ENCODE measurements at regions not wholly inside any gene's neighbourhood (a gene's known extent, or its start where the extent isn't known, plus 50 kb on each side); places are given as distances from the start of the nearest gene placed in this dataset.

DNA sequence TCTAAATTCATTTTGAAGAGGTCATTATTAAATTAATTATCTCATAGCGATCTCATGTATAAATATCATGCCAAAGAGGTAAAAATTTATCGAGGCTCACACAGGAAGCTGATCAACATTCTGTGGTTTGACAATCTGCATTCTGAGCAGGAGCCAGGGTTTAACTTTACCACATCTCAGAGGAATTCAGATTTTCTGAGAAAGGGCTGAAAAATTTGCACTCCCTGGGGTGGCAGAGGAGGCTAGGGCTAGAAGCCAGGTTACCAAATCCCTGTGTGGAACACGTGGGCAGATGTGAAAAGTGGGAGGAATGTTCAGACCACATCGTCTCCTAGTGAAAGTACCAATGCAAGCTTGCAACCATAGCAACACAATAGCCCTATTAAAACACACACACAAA, 63.5 kb upstream of the CTLA4 start:
- H3K27ac ChIP-seq: no peak overlapping the region

DNA sequence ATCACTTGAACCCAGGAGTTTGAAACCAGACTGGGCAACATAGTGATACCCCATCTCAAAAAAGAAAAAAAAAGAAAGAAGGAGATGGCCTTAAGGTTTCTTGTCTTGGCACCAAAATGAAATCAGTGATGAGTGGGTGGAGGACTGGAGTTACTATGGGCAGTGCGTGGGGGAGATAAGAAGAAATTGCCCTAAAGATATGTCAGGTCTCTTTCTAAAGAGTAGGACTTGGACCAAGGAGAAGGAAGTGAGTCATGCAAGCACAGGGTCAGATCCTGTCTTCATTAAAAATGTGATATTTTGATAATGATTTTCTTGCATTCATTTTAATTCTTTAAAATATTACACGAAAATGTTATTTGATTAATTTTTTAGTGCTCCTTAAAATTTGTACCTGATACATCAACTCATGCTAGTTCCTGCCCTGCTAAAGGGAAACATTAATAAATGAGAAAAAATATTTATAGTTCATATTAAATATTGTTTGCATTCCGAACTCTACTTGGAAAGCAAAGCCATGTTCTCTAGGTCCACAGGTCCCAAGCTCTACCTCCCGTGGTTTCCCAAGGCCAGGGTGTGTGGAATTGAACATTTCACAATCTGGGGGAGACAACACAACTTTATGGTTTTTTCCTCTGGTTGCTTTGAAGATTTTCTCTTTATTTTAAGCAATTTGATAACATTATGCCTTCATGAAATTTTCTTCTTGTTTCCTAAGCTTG, 62.6 kb upstream of the CTLA4 start:
- H3K4me3 ChIP-seq: no peak overlapping the region
- no peak overlapping the region for H3K9ac ChIP-seq (ENCODE audit: low read depth in 2 of 2, low read length in 2 of 2)
- intact Hi-C loops (cut with DNase I): no loop called here

More for the DNA sequence above, 63.5 kb upstream of the CTLA4 start:
- Histone ChIP-seq H3K9ac (ENCODE audit: low read depth in 2 of 2, low read length in 2 of 2) (no peak overlapping the region), H3K4me1 (no peaks in the 10 kb centered on the region), H3K4me3 (no peak overlapping the region), H3K9me3 (no peaks in the 10 kb centered on the region), H3K27me3 (no peaks in the 10 kb centered on the region), H3K36me3 (no peaks in the 10 kb centered on the region)
- intact Hi-C loops (cut with DNase I): no loop called here
- TF ChIP-seq, protein P1, sequence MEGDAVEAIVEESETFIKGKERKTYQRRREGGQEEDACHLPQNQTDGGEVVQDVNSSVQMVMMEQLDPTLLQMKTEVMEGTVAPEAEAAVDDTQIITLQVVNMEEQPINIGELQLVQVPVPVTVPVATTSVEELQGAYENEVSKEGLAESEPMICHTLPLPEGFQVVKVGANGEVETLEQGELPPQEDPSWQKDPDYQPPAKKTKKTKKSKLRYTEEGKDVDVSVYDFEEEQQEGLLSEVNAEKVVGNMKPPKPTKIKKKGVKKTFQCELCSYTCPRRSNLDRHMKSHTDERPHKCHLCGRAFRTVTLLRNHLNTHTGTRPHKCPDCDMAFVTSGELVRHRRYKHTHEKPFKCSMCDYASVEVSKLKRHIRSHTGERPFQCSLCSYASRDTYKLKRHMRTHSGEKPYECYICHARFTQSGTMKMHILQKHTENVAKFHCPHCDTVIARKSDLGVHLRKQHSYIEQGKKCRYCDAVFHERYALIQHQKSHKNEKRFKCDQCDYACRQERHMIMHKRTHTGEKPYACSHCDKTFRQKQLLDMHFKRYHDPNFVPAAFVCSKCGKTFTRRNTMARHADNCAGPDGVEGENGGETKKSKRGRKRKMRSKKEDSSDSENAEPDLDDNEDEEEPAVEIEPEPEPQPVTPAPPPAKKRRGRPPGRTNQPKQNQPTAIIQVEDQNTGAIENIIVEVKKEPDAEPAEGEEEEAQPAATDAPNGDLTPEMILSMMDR (IDR thresholded peaks at IDR 0.05): no peak
- DNase-seq: no peak

DNA sequence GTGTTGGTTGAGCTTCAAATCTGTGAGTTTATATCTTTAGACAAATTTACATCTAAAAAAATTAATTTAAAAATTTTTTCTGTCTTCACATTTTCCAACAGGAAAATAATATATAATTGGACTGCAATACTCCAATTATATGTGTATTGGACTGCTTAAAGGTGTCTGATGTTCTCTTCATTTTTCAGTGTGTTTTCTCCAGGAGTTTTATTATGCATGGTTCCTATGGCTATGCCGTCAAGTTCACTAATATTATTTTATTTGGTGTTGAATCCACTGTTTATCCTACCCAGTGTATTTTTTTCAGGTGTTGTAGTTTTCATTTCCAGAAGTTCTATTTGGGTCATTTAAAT, 62.1 kb upstream of the CTLA4 start:
- TF ChIP-seq, protein P1 (IDR thresholded peaks at IDR 0.05): no peak
- no peak overlapping the region for H3K27ac ChIP-seq
- no peak for DNase-seq
- H3K9ac ChIP-seq (ENCODE audit: low read depth in 2 of 2, low read length in 2 of 2): no peak overlapping the region
- H3K4me1 ChIP-seq: no peaks in the 10 kb centered on the region
- intact Hi-C loops (cut with DNase I): no loop called here
- no peak overlapping the region for H3K4me3 ChIP-seq
- no peaks in the 10 kb centered on the region for H3K27me3 ChIP-seq
- H3K36me3 ChIP-seq: no peaks in the 10 kb centered on the region
- no peaks in the 10 kb centered on the region for H3K9me3 ChIP-seq

More for the DNA sequence above, 62.6 kb upstream of the CTLA4 start:
- TF ChIP-seq, protein P1 (IDR thresholded peaks at IDR 0.05): no peak
- Histone ChIP-seq H3K9me3 (no peaks in the 10 kb centered on the region), H3K27ac (no peak overlapping the region), H3K36me3 (no peaks in the 10 kb centered on the region), H3K27me3 (no peaks in the 10 kb centered on the region), H3K4me1 (no peaks in the 10 kb centered on the region)
- DNase-seq: no peak

DNA sequence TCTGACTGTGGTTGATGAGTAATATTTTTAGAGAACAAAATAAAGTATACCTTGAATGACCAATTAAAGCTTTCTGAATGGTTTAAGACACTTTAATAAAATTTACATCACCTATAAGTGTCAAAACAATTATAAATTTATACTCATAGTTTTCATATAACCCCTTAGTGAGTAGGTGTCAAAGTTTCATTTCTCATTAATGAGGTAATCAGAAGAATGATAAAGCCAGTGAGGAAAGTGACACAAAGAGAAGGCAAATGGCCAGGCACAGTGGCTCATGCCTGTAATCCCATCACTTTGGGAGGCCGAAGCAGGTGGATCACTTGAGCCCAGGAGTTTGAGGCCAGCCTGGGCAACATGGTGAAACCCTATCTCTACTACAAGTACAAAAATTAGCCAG, 60.8 kb upstream of the CTLA4 start:
- Histone ChIP-seq H3K4me1 (no peaks in the 10 kb centered on the region), H3K9ac (ENCODE audit: low read depth in 2 of 2, low read length in 2 of 2) (no peak overlapping the region), H3K4me3 (no peak overlapping the region), H3K9me3 (no peaks in the 10 kb centered on the region), H3K27me3 (no peaks in the 10 kb centered on the region), H3K36me3 (no peaks in the 10 kb centered on the region), H3K27ac (no peak overlapping the region)
- DNase-seq: no peak
- intact Hi-C loops (cut with DNase I): no loop called here
- TF ChIP-seq, protein P1 (IDR thresholded peaks at IDR 0.05): no peak

DNA sequence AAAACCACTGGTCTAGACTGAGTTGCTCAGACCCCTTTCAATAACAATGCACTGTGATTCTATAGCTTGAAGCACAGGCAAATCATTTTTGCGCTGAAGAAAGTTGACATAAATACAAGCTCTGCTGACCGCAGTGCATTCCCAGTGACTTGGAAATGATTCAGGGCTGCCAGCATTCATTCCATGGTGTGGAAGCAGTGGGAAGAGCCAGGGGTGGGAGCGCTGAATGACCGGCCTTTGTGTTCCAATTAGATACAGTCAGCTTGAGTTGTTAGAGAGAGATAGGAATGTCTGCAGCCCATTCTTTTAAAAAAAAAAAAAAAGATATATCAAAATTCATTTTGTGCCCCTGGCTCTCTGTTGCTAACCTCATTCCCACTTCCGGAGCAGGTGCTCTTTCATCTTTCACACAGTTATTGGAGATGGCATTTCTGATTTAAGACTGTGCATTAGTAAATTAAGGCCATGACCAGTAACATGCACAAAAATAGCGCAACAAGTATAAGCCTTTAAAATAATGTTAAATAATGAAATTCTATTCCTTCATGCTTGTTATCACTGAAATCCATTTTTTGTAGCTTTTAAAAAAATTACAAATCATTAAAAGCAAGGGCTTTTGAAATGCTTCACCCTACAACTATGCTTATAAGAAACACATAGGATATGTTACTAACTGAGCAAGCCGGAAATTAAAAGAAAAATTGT, 59.4 kb upstream of the CTLA4 start:
- Histone ChIP-seq H3K9me3 (no peaks in the 10 kb centered on the region), H3K4me3 (no peak overlapping the region), H3K27ac (no peak overlapping the region), H3K9ac (ENCODE audit: low read depth in 2 of 2, low read length in 2 of 2) (no peak overlapping the region), H3K27me3 (no peaks in the 10 kb centered on the region), H3K4me1 (peaks cover 4% of the 10 kb centered on the region), H3K36me3 (no peaks in the 10 kb centered on the region)
- intact Hi-C loops (cut with DNase I): no loop called here
- TF ChIP-seq, protein P1 (IDR thresholded peaks at IDR 0.05): no peak
- no peak for DNase-seq
